Caco-2 (cell line): ENCODE measurements at regions not wholly inside any gene's neighbourhood (a gene's known extent, or its start where the extent isn't known, plus 50 kb on each side); places are given as distances from the start of the nearest gene placed in this dataset.
"Not testable (repeated sequence)": the region's sequence is repeated elsewhere in the genome, so short reads cannot be mapped to it uniquely, and the experiment has no call there.

ENCODE experiments used
- BruUV-seq: library from RNA; stranded (reverse); fragments of 400-500 nt; replicated peaks from 2 replicates; lab custom pipeline; 2021; lab: Mats Ljungman, UMichigan
- CTCF ChIA-PET: fragments of 300-600 bp; sonication (Branson Sonifier 250); formaldehyde crosslinking; loops from one replicate; lab custom pipeline; 2022; ENCODE audit warnings: antibody characterized with exemption; lab: Charles Lee
- POLR2A ChIA-PET: fragments of 300-600 bp; sonication (Branson Sonifier 250); formaldehyde crosslinking; loops from one replicate; lab custom pipeline; 2022; ENCODE audit warnings: antibody characterized with exemption; lab: Charles Lee
- DNase-seq, 2 experiments: peaks; one replicate each; pipeline versions ENCODE4 v3.0.0 to v3.0.0-alpha.2; 2020 to 2022
- H3K27me3 ChIP-seq: replicated peaks from 2 replicates; pipeline ENCODE4 v1.6.0; 2011; ENCODE audit warnings: low read length; ENCODE audit not compliant: control insufficient read depth, insufficient read depth
- H3K36me3 ChIP-seq: 2 replicates; pipeline ENCODE4 v1.5.1; 2011; ENCODE audit warnings: low read length; ENCODE audit not compliant: control insufficient read depth, insufficient read depth
- H3K4me1 ChIP-seq: fragments of 250-450 bp; sonication (Bioruptor Pico); 2 replicates; pipeline ENCODE4 v1.5.1; 2020; ENCODE audit warnings: mild to moderate bottlenecking
- H3K4me3 ChIP-seq: 2 replicates; pipeline ENCODE4 v1.5.1; 2011; ENCODE audit warnings: low read depth, mild to moderate bottlenecking, control low read depth, low read length
- H3K9me3 ChIP-seq: fragments of 250-450 bp; sonication (Bioruptor Pico); 2 replicates; pipeline ENCODE4 v1.5.1; 2020; ENCODE audit warnings: mild to moderate bottlenecking, moderate library complexity
- H3K27ac Mint-ChIP-seq: one replicate; pipeline ENCODE4 v1.8.0; 2022; ENCODE audit warnings: mixed read lengths; ENCODE audit not compliant: unreplicated experiment
- H3K27me3 Mint-ChIP-seq: one replicate; pipeline ENCODE4 v1.8.0; 2022; ENCODE audit warnings: mixed read lengths; ENCODE audit not compliant: insufficient read depth, unreplicated experiment
- H3K36me3 Mint-ChIP-seq: one replicate; pipeline ENCODE4 v1.8.0; 2022; ENCODE audit warnings: mild to moderate bottlenecking, mixed read lengths; ENCODE audit not compliant: insufficient read depth, unreplicated experiment
- H3K4me1 Mint-ChIP-seq: one replicate; pipeline ENCODE4 v1.8.0; 2022; ENCODE audit warnings: low read depth, mixed read lengths; ENCODE audit not compliant: unreplicated experiment
- H3K4me3 Mint-ChIP-seq: one replicate; pipeline ENCODE4 v1.8.0; 2022; ENCODE audit warnings: mild to moderate bottlenecking, moderate library complexity, mixed read lengths; ENCODE audit not compliant: unreplicated experiment
- H3K9me3 Mint-ChIP-seq: one replicate; pipeline ENCODE4 v1.8.0; 2022; ENCODE audit warnings: mixed read lengths; ENCODE audit not compliant: unreplicated experiment
- CTCF ChIP-seq, 2 experiments: fragments of 200-600 bp in 1 of 2; IDR thresholded peaks; 1 replicate in 1 of 2; 2 replicates in 1 of 2; pipeline versions ENCODE4 v1.5.1 to v1.8.0; 2011 to 2022; ENCODE audit warnings: antibody characterized with exemption in 1 of 2, control low read depth in 1 of 2, inconsistent platforms in 1 of 2, low read depth in 1 of 2, low read length in 1 of 2, mild to moderate bottlenecking in 1 of 2, moderate library complexity in 1 of 2; ENCODE audit not compliant: insufficient read depth in 1 of 2, severe bottlenecking in 1 of 2, unreplicated experiment in 1 of 2
- intact Hi-C: fragments of 100-400 bp; cut with micrococcal nuclease; formaldehyde crosslinking; loops from one replicate; pipeline ENCODE4 v1.10.0; 2022; ENCODE audit not compliant: unreplicated experiment

- DNase-seq, result peak in 1 of 2 experiments; percentile 5
- H3K4me3 ChIP-seq, H3K27me3 ChIP-seq, H3K27me3 Mint-ChIP-seq, H3K36me3 Mint-ChIP-seq, H3K36me3 ChIP-seq, POLR2A ChIA-PET, H3K9me3 ChIP-seq, H3K27ac Mint-ChIP-seq, BruUV-seq, H3K4me1 Mint-ChIP-seq, CTCF ChIA-PET, intact Hi-C loops, H3K4me1 ChIP-seq, H3K4me3 Mint-ChIP-seq: not testable (repeated sequence)
- peaks cover 21% of the 10 kb centered on the region for H3K9me3 Mint-ChIP-seq
- peak in 1 of 2 experiments; percentile 6 for TF ChIP-seq CTCF (IDR thresholded peaks at IDR 0.05; ENCODE audit: insufficient read depth in 1 of 2, low read depth in 1 of 2, low read length in 1 of 2, severe bottlenecking in 1 of 2, unreplicated experiment in 1 of 2)
Measured at GRCh38 chr3:91348064-91348463, 2240.6 kb downstream of the EPHA3 start.

- BruUV-seq, POLR2A ChIA-PET, H3K4me1 ChIP-seq, H3K36me3 Mint-ChIP-seq, H3K4me3 Mint-ChIP-seq, H3K27ac Mint-ChIP-seq, H3K27me3 Mint-ChIP-seq, H3K4me1 Mint-ChIP-seq, H3K9me3 ChIP-seq, intact Hi-C loops, CTCF ChIA-PET, H3K4me3 ChIP-seq, DNase-seq, H3K36me3 ChIP-seq, H3K27me3 ChIP-seq: not testable (repeated sequence)
- peaks cover 11% of the 10 kb centered on the region for H3K9me3 Mint-ChIP-seq
Measured at GRCh38 chr3:91349072-91349471, 2241.7 kb downstream of the EPHA3 start.

GRCh38 chr3:91352161-91352560 lies 2244.7 kb downstream of the EPHA3 start:
- CTCF ChIA-PET, DNase-seq, H3K4me3 ChIP-seq, BruUV-seq, intact Hi-C loops, H3K27me3 ChIP-seq, H3K27me3 Mint-ChIP-seq, H3K4me1 Mint-ChIP-seq, H3K4me3 Mint-ChIP-seq, H3K9me3 ChIP-seq, H3K4me1 ChIP-seq, POLR2A ChIA-PET, H3K36me3 ChIP-seq, H3K36me3 Mint-ChIP-seq, H3K9me3 Mint-ChIP-seq, H3K27ac Mint-ChIP-seq: not testable (repeated sequence)

GRCh38 chr3:91359278-91359677 lies 2251.9 kb downstream of the EPHA3 start:
- H3K27me3 ChIP-seq, POLR2A ChIA-PET, H3K4me3 ChIP-seq, BruUV-seq, H3K27me3 Mint-ChIP-seq, H3K9me3 ChIP-seq, H3K36me3 Mint-ChIP-seq, H3K27ac Mint-ChIP-seq, intact Hi-C loops, H3K4me1 Mint-ChIP-seq, H3K4me1 ChIP-seq, H3K36me3 ChIP-seq, H3K4me3 Mint-ChIP-seq, CTCF ChIA-PET, DNase-seq: not testable (repeated sequence)
- H3K9me3 Mint-ChIP-seq, result peaks cover 18% of the 10 kb centered on the region

GRCh38 chr3:91383100-91383894 lies 2275.9 kb downstream of the EPHA3 start:
- intact Hi-C loops, H3K36me3 ChIP-seq, H3K27me3 ChIP-seq, H3K27me3 Mint-ChIP-seq, BruUV-seq, DNase-seq, CTCF ChIA-PET, POLR2A ChIA-PET, H3K4me1 ChIP-seq, H3K27ac Mint-ChIP-seq, H3K4me1 Mint-ChIP-seq, H3K9me3 ChIP-seq, H3K36me3 Mint-ChIP-seq, H3K4me3 Mint-ChIP-seq, H3K4me3 ChIP-seq: not testable (repeated sequence)
- peaks cover 11% of the 10 kb centered on the region for H3K9me3 Mint-ChIP-seq

GRCh38 chr3:91403938-91404337 lies 2296.5 kb downstream of the EPHA3 start:
- H3K27me3 ChIP-seq, H3K4me1 ChIP-seq, intact Hi-C loops, H3K4me3 ChIP-seq, H3K9me3 Mint-ChIP-seq, H3K36me3 Mint-ChIP-seq, H3K4me1 Mint-ChIP-seq, DNase-seq, POLR2A ChIA-PET, H3K9me3 ChIP-seq, H3K4me3 Mint-ChIP-seq, H3K27me3 Mint-ChIP-seq, H3K36me3 ChIP-seq, H3K27ac Mint-ChIP-seq, BruUV-seq, CTCF ChIA-PET: not testable (repeated sequence)
